ENCODE measurements at regions not wholly inside any gene's neighbourhood (a gene's known extent, or its start where the extent isn't known, plus 50 kb on each side); places are given as distances from the start of the nearest gene placed in this dataset.

- no peaks in the 10 kb centered on the region for H3K4me1 ChIP-seq (ENCODE audit: insufficient read depth, low read length)
- H3K4me3 ChIP-seq (ENCODE audit: low read depth in 1 of 2, low read length in 2 of 2) = no peak overlapping the region
- H3K36me3 ChIP-seq (ENCODE audit: insufficient read depth, low read length) = no peaks in the 10 kb centered on the region
- no peaks in the 10 kb centered on the region for H3K9me3 ChIP-seq (ENCODE audit: low read length)
- H3K27ac ChIP-seq (ENCODE audit: low read depth, low read length) = no peak overlapping the region
- no peak overlapping the region for H3K9ac ChIP-seq (ENCODE audit: low read length)
- no peaks in the 10 kb centered on the region for H3K27me3 ChIP-seq (ENCODE audit: control insufficient read depth in 1 of 2, insufficient read depth in 2 of 2, low read length in 2 of 2)
Measured at GRCh38 chr20:10873026-10873425, 199.2 kb upstream of the JAG1 start.

- Histone ChIP-seq H3K4me3 (ENCODE audit: low read depth in 1 of 2, low read length in 2 of 2) (no peak overlapping the region), H3K4me1 (ENCODE audit: insufficient read depth, low read length) (no peaks in the 10 kb centered on the region), H3K9ac (ENCODE audit: low read length) (no peak overlapping the region), H3K27me3 (ENCODE audit: control insufficient read depth in 1 of 2, insufficient read depth in 2 of 2, low read length in 2 of 2) (no peaks in the 10 kb centered on the region), H3K27ac (ENCODE audit: low read depth, low read length) (no peak overlapping the region), H3K9me3 (ENCODE audit: low read length) (no peaks in the 10 kb centered on the region), H3K36me3 (ENCODE audit: insufficient read depth, low read length) (no peaks in the 10 kb centered on the region)
Measured at GRCh38 chr20:10875653-10876052, 201.9 kb upstream of the JAG1 start.

GRCh38 chr20:10876558-10876957 lies 202.8 kb upstream of the JAG1 start:
- Histone ChIP-seq H3K4me3 (ENCODE audit: low read depth in 1 of 2, low read length in 2 of 2) (no peak overlapping the region), H3K9ac (ENCODE audit: low read length) (no peak overlapping the region), H3K4me1 (ENCODE audit: insufficient read depth, low read length) (no peaks in the 10 kb centered on the region), H3K36me3 (ENCODE audit: insufficient read depth, low read length) (no peaks in the 10 kb centered on the region), H3K27ac (ENCODE audit: low read depth, low read length) (no peak overlapping the region), H3K27me3 (ENCODE audit: control insufficient read depth in 1 of 2, insufficient read depth in 2 of 2, low read length in 2 of 2) (no peaks in the 10 kb centered on the region), H3K9me3 (ENCODE audit: low read length) (no peaks in the 10 kb centered on the region)

- no peaks in the 10 kb centered on the region for H3K36me3 ChIP-seq (ENCODE audit: insufficient read depth, low read length)
- no peaks in the 10 kb centered on the region for H3K27me3 ChIP-seq (ENCODE audit: control insufficient read depth in 1 of 2, insufficient read depth in 2 of 2, low read length in 2 of 2)
- H3K9me3 ChIP-seq (ENCODE audit: low read length) = no peaks in the 10 kb centered on the region
- no peak overlapping the region for H3K27ac ChIP-seq (ENCODE audit: low read depth, low read length)
- no peak overlapping the region for H3K4me3 ChIP-seq (ENCODE audit: low read depth in 1 of 2, low read length in 2 of 2)
- H3K9ac ChIP-seq (ENCODE audit: low read length) = no peak overlapping the region
- no peaks in the 10 kb centered on the region for H3K4me1 ChIP-seq (ENCODE audit: insufficient read depth, low read length)
Measured at GRCh38 chr20:10877342-10877741, 203.5 kb upstream of the JAG1 start.

GRCh38 chr20:10883166-10883565 lies 209.4 kb upstream of the JAG1 start:
- Histone ChIP-seq H3K4me1 (ENCODE audit: insufficient read depth, low read length) (no peaks in the 10 kb centered on the region), H3K9ac (ENCODE audit: low read length) (no peak overlapping the region), H3K27ac (ENCODE audit: low read depth, low read length) (no peak overlapping the region), H3K36me3 (ENCODE audit: insufficient read depth, low read length) (no peaks in the 10 kb centered on the region), H3K27me3 (ENCODE audit: control insufficient read depth in 1 of 2, insufficient read depth in 2 of 2, low read length in 2 of 2) (no peaks in the 10 kb centered on the region), H3K4me3 (ENCODE audit: low read depth in 1 of 2, low read length in 2 of 2) (no peak overlapping the region), H3K9me3 (ENCODE audit: low read length) (no peaks in the 10 kb centered on the region)

GRCh38 chr20:10893321-10893720 lies 219.5 kb upstream of the JAG1 start:
- H3K4me1 ChIP-seq (ENCODE audit: insufficient read depth, low read length) = no peaks in the 10 kb centered on the region
- H3K36me3 ChIP-seq (ENCODE audit: insufficient read depth, low read length) = no peaks in the 10 kb centered on the region
- no peak overlapping the region for H3K4me3 ChIP-seq (ENCODE audit: low read depth in 1 of 2, low read length in 2 of 2)
- H3K9me3 ChIP-seq (ENCODE audit: low read length) = no peaks in the 10 kb centered on the region
- no peak overlapping the region for H3K9ac ChIP-seq (ENCODE audit: low read length)
- H3K27me3 ChIP-seq (ENCODE audit: control insufficient read depth in 1 of 2, insufficient read depth in 2 of 2, low read length in 2 of 2) = no peaks in the 10 kb centered on the region
- no peak overlapping the region for H3K27ac ChIP-seq (ENCODE audit: low read depth, low read length)

GRCh38 chr20:10897336-10897735 lies 223.5 kb upstream of the JAG1 start:
- Histone ChIP-seq H3K27ac (ENCODE audit: low read depth, low read length) (no peak overlapping the region), H3K4me1 (ENCODE audit: insufficient read depth, low read length) (peaks cover 6% of the 10 kb centered on the region), H3K9ac (ENCODE audit: low read length) (no peak overlapping the region), H3K27me3 (ENCODE audit: control insufficient read depth in 1 of 2, insufficient read depth in 2 of 2, low read length in 2 of 2) (no peaks in the 10 kb centered on the region), H3K36me3 (ENCODE audit: insufficient read depth, low read length) (no peaks in the 10 kb centered on the region), H3K9me3 (ENCODE audit: low read length) (no peaks in the 10 kb centered on the region), H3K4me3 (ENCODE audit: low read depth in 1 of 2, low read length in 2 of 2) (no peak overlapping the region)

GRCh38 chr20:10898552-10898951 lies 224.8 kb upstream of the JAG1 start:
- H3K36me3 ChIP-seq (ENCODE audit: insufficient read depth, low read length) = no peaks in the 10 kb centered on the region
- no peaks in the 10 kb centered on the region for H3K27me3 ChIP-seq (ENCODE audit: control insufficient read depth in 1 of 2, insufficient read depth in 2 of 2, low read length in 2 of 2)
- H3K9me3 ChIP-seq (ENCODE audit: low read length) = no peaks in the 10 kb centered on the region
- no peak overlapping the region for H3K9ac ChIP-seq (ENCODE audit: low read length)
- no peak overlapping the region for H3K27ac ChIP-seq (ENCODE audit: low read depth, low read length)
- H3K4me3 ChIP-seq (ENCODE audit: low read depth in 1 of 2, low read length in 2 of 2) = no peak overlapping the region
- peaks cover 12% of the 10 kb centered on the region for H3K4me1 ChIP-seq (ENCODE audit: insufficient read depth, low read length)

GRCh38 chr20:10902174-10902573 lies 228.4 kb upstream of the JAG1 start:
- Histone ChIP-seq H3K4me1 (ENCODE audit: insufficient read depth, low read length) (peaks cover 12% of the 10 kb centered on the region), H3K36me3 (ENCODE audit: insufficient read depth, low read length) (no peaks in the 10 kb centered on the region), H3K4me3 (ENCODE audit: low read depth in 1 of 2, low read length in 2 of 2) (no peak overlapping the region), H3K27me3 (ENCODE audit: control insufficient read depth in 1 of 2, insufficient read depth in 2 of 2, low read length in 2 of 2) (no peaks in the 10 kb centered on the region), H3K27ac (ENCODE audit: low read depth, low read length) (no peak overlapping the region), H3K9me3 (ENCODE audit: low read length) (no peaks in the 10 kb centered on the region), H3K9ac (ENCODE audit: low read length) (no peak overlapping the region)

- no peaks in the 10 kb centered on the region for H3K36me3 ChIP-seq (ENCODE audit: insufficient read depth, low read length)
- H3K9me3 ChIP-seq (ENCODE audit: low read length) = no peaks in the 10 kb centered on the region
- H3K9ac ChIP-seq (ENCODE audit: low read length) = no peak overlapping the region
- no peak overlapping the region for H3K27ac ChIP-seq (ENCODE audit: low read depth, low read length)
- no peaks in the 10 kb centered on the region for H3K27me3 ChIP-seq (ENCODE audit: control insufficient read depth in 1 of 2, insufficient read depth in 2 of 2, low read length in 2 of 2)
- H3K4me3 ChIP-seq (ENCODE audit: low read depth in 1 of 2, low read length in 2 of 2) = no peak overlapping the region
- H3K4me1 ChIP-seq (ENCODE audit: insufficient read depth, low read length) = peaks cover 12% of the 10 kb centered on the region
Measured at GRCh38 chr20:10902576-10903282, 228.9 kb upstream of the JAG1 start.

GRCh38 chr20:10906834-10907233 lies 233.0 kb upstream of the JAG1 start:
- H3K36me3 ChIP-seq (ENCODE audit: insufficient read depth, low read length) = no peaks in the 10 kb centered on the region
- no peak overlapping the region for H3K27ac ChIP-seq (ENCODE audit: low read depth, low read length)
- H3K27me3 ChIP-seq (ENCODE audit: control insufficient read depth in 1 of 2, insufficient read depth in 2 of 2, low read length in 2 of 2) = no peaks in the 10 kb centered on the region
- H3K9me3 ChIP-seq (ENCODE audit: low read length) = no peaks in the 10 kb centered on the region
- H3K9ac ChIP-seq (ENCODE audit: low read length) = no peak overlapping the region
- H3K4me1 ChIP-seq (ENCODE audit: insufficient read depth, low read length) = peaks cover 11% of the 10 kb centered on the region
- H3K4me3 ChIP-seq (ENCODE audit: low read depth in 1 of 2, low read length in 2 of 2) = no peak overlapping the region

- no peak overlapping the region for H3K9ac ChIP-seq (ENCODE audit: low read length)
- H3K36me3 ChIP-seq (ENCODE audit: insufficient read depth, low read length) = no peaks in the 10 kb centered on the region
- no peaks in the 10 kb centered on the region for H3K27me3 ChIP-seq (ENCODE audit: control insufficient read depth in 1 of 2, insufficient read depth in 2 of 2, low read length in 2 of 2)
- H3K4me1 ChIP-seq (ENCODE audit: insufficient read depth, low read length) = no peaks in the 10 kb centered on the region
- H3K9me3 ChIP-seq (ENCODE audit: low read length) = no peaks in the 10 kb centered on the region
- H3K4me3 ChIP-seq (ENCODE audit: low read depth in 1 of 2, low read length in 2 of 2) = no peak overlapping the region
- no peak overlapping the region for H3K27ac ChIP-seq (ENCODE audit: low read depth, low read length)
Measured at GRCh38 chr20:10909803-10910202, 236.0 kb upstream of the JAG1 start.
